22Rv1 (cell line): ENCODE measurements at regions not wholly inside any gene's neighbourhood (a gene's known extent, or its start where the extent isn't known, plus 50 kb on each side); places are given as distances from the start of the nearest gene placed in this dataset.

Experiments
- CTCF ChIP-seq: fragments of 450-650 bp; IDR thresholded peaks from 2 replicates; pipeline ENCODE4 v1.5.1; 2017; ENCODE audit warnings: mild to moderate bottlenecking
- ZFX ChIP-seq: fragments of 450-650 bp; IDR thresholded peaks from 2 replicates; pipeline ENCODE4 v1.6.1; 2017; ENCODE audit warnings: antibody characterized with exemption, borderline replicate concordance

- TF ChIP-seq CTCF (no peak), ZFX (no peak)
Measured at GRCh38 chr11:134470238-134470637, 58.2 kb upstream of the B3GAT1 start.
